ENCODE measurements at regions not wholly inside any gene's neighbourhood (a gene's known extent, or its start where the extent isn't known, plus 50 kb on each side); places are given as distances from the start of the nearest gene placed in this dataset.

DNA sequence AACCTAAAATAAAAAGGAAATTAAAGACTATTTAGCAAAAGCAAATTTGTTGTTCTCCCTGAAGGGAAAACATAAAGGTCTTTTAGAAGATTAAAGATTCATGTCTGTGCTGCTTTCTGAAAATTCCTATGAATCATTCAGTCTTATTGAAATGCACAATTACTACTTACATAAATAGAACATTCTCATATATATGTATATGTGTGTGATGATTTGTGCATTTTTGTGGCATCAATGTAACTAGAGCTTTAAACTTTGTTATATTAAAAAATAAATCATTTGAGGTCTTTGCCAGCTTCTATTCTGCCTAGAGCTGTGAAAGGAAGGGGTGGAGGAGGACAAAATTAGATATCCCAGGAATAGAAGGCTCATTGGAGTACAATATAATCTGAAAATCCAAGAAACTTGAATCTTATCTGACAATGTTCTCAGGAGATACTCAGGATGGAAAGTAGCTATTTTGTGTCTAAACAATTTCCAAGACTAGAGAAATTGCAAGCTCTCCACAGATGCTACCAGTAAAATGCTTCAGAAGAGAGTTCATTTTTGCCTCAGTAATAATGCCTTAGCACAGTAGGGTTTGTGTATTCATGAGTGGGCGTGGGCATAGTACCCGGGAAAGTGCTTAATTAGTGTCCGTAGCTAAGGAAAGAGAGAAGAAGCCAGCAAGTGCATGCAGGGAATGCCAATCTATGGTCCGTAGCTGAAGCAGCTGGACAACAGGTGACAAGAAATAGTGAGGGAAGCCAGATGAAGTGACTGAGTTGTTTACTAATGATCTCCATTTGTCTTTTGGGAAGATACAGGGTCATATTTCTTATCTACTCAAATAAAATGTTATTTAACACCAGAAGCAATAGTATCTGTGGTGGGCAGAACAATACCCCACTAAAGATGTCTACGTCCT is 395.5 kb upstream of the NBEA start:
- no peak for DNase-seq (ENCODE audit: low read depth, low spot score)

DNA sequence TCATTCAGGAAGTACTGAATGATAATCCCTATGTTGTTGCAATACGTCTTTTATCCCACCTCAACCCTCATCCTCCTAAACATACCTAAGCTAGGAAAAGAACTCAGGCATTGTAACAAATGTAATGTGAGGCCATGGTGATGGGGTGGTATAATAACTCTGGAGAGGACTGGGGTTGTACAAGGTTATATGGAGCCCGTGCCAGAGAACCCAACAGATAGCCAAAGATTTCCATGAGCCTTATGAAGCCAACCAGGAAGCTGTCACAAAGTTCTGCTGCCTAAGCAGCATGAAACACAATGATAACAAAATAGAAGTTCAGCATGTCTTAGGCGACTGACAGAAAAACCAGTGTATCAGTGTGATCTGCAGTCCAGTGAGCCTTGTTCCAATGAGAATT is 394.1 kb upstream of the NBEA start:
- no peak for DNase-seq (ENCODE audit: low read depth, low spot score)

GRCh38 chr13:34553376-34553775 is 388.7 kb upstream of the NBEA start:
- DNase-seq (ENCODE audit: low read depth, low spot score), result no peak

GRCh38 chr13:34555988-34556387 is 386.1 kb upstream of the NBEA start:
- no peak for DNase-seq (ENCODE audit: low read depth, low spot score)

- no peak for DNase-seq (ENCODE audit: low read depth, low spot score)
These were observed 381.0 kb upstream of the NBEA start for GRCh38 chr13:34561033-34561432.

DNA sequence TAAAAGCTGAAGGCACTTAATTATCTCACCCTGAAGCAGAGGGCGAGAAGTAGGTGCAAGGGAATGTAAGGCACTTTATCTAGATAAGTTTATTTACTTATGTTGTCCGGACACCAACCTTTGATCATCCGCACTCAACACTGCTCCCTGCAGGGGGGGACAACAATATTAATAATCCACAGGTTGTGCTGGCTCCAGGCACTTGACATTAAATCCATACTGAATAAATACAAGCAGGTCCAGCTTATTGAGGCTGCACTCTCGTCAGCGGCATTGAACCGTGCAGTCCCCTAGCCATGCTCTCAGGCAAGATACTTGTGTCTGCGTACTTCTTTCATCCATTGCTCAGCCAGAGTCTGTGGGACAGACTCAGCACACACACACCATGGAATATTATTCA is 374.5 kb upstream of the NBEA start:
- no peak for DNase-seq (ENCODE audit: low read depth, low spot score)

- DNase-seq (ENCODE audit: low read depth, low spot score), result no peak
These were observed 371.2 kb upstream of the NBEA start for GRCh38 chr13:34570698-34571353.

DNA sequence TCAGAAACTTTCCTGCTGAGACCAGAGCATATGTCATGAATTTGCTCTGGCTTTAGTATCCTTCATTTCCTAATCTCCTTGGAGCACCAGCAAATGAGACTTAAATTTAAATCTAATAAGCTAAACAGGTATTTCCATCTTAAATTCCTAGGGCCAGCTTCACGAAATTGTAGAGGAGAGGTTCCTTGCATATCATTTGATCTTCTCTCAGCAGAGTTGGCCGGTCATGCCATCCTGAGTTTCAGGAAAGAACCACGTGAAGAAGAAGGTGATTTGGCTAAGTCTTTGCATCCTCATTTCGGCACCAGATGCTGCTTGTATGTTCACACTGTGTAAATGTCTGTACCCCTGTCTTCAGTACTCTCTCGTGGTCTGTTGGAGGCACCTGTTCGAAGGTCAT is 370.4 kb upstream of the NBEA start:
- DNase-seq (ENCODE audit: low read depth, low spot score), result no peak

GRCh38 chr13:34577051-34577450 is 365.0 kb upstream of the NBEA start:
- no peak for DNase-seq (ENCODE audit: low read depth, low spot score)

- no peak for DNase-seq (ENCODE audit: low read depth, low spot score)
These were observed 363.6 kb upstream of the NBEA start for GRCh38 chr13:34578471-34578870.

DNA sequence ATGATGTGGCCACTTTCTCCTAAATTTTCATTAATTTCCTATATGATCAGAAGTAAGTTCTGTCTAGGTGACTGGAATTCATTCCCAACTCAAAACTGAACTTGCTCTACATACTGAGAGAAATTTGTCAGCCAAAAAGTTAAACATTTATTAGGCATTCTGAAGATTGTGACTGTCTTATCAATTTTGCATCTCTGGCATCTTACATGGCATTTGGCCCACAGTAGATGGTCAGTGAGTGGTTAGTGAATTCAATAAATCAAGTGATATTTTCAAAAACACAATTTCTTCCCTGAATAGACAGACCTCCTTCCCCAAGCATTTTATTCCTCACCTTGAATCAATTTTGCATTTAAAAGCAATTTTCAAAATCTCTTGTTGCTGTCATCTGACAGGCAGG is 363.2 kb upstream of the NBEA start:
- DNase-seq (ENCODE audit: low read depth, low spot score), result no peak

- no peak for DNase-seq (ENCODE audit: low read depth, low spot score)
These were observed 358.9 kb upstream of the NBEA start for GRCh38 chr13:34583181-34583580.

- no peak for DNase-seq (ENCODE audit: low read depth, low spot score)
These were observed 354.5 kb upstream of the NBEA start for GRCh38 chr13:34587576-34587975.

DNA sequence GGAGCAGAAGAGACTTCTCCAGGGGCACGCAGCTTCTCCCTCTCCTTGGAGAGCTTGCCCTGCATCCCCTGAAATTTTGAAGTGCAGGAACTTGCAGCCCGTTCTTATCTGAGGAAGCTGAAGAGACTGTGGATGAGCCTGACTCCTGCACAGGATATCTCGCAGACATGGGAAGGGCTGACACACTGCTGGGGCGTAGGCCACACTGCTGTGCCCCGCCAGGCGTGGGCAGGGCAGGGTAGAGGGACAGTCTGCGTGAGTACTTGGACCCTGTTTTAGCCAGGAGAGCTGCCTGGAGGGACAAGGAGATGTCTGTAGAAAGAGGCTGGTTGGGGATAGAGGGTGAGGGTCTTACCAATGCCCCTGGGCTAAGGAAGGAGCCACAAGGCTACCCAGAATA is 353.7 kb upstream of the NBEA start:
- no peak for DNase-seq (ENCODE audit: low read depth, low spot score)

DNA sequence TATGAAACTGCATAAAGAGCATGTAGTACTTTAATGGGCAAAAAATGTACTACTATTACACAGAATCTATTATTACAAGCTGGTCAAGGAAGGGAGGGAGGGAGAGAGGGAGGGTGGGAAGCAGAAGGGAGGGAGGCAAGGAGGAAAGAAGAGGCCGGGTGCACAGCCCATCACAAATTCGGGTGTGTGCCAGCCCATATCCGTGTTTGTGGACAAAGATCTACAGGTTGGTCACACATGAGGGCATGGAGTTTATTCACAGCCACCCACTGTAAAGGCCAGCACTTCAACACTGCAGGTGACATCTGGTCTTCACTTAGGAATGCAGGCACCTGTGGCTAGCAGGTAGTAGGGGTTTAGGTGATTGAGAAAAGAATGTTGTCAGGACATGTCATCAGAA is 352.5 kb upstream of the NBEA start:
- no peak for DNase-seq (ENCODE audit: low read depth, low spot score)

DNA sequence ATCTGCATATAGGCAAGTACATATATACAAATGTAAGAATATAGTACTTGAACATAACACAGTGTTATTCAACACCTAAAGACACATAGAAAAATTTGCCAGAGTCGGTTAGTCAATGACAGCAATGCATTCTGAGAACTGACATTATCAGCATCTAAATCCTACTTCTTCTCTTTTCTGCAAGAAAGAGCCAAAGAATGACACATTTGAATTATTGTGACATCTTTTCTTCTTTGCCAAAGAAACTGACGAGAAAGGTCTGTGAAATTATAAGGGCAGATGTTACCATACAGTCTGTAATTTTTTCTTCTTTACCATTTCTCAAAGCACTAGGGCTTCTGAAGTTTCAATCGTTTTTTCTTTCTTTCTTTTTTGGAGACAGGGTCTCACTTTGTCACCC is 350.9 kb upstream of the NBEA start:
- no peak for DNase-seq (ENCODE audit: low read depth, low spot score)

- no peak for DNase-seq (ENCODE audit: low read depth, low spot score)
These were observed 350.1 kb upstream of the NBEA start for GRCh38 chr13:34591900-34592529.

GRCh38 chr13:34593658-34594057 is 348.4 kb upstream of the NBEA start:
- no peak for DNase-seq (ENCODE audit: low read depth, low spot score)

DNA sequence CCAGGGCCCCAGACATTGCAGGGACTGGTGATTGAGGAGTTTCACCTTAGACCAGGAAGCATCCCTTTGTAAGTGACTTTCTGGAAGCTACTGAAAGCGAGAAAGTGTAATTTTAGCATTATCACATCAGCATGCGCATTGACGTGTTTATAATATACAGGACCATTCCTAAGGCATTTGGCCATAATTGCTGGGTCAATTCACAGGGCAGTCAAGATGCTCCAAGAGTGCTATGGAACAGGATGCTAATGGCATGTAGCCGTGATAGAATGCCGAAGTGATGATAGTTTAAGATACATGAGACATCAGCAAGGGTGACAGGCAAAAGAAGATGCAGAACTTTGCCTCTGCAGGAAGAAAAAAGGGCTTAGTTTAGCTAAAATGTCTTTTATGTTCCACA is 347.6 kb upstream of the NBEA start:
- no peak for DNase-seq (ENCODE audit: low read depth, low spot score)

GRCh38 chr13:34608331-34608730 is 333.7 kb upstream of the NBEA start:
- no peak for DNase-seq (ENCODE audit: low read depth, low spot score)

- no peak for DNase-seq (ENCODE audit: low read depth, low spot score)
These were observed 330.4 kb upstream of the NBEA start for GRCh38 chr13:34611671-34612070.

DNA sequence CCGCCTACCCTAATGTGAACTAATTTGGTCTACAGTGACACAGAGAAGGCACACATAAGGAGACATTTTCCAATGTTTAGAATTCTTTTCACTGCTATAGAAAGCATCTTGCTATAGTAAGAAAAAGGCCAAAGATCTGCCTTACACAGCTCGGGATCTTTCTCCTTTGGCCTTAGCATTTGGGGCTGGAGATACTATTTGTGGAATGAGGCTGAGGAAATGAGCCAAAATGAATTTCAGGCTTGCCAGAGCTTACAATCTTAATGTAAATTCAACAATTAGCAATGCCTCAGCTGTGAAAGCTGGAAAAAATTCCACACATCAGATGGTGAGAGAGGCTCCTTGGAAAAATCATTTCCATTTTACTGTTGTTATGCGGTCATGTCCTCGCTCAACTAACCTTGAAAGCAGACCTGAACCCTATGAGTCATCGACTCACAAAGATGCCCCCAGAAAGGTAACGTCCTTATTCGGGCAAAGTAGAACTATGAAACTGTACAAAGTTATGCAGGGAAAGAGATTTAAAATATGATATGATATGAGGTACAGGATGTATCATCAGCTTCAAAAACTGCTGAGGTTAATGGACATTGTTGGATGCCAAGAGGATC is 324.5 kb upstream of the NBEA start:
- no peak for DNase-seq (ENCODE audit: low read depth, low spot score)
